Osteocyte (in vitro differentiated cells): ENCODE measurements at regions not wholly inside any gene's neighbourhood (a gene's known extent, or its start where the extent isn't known, plus 50 kb on each side); places are given as distances from the start of the nearest gene placed in this dataset.

ENCODE experiments used
- DNase-seq: peaks from one replicate; pipeline ENCODE4 v3.0.0; 2021; ENCODE audit warnings: mixed read lengths; ENCODE audit not compliant: unreplicated experiment; ENCODE audit errors: extremely low spot score
- H3K27ac Mint-ChIP-seq: one replicate; pipeline ENCODE4 v1.8.0; 2021; ENCODE audit warnings: mild to moderate bottlenecking, mixed read lengths; ENCODE audit not compliant: unreplicated experiment
- H3K27me3 Mint-ChIP-seq: one replicate; pipeline ENCODE4 v1.8.0; 2021; ENCODE audit warnings: mixed read lengths; ENCODE audit not compliant: unreplicated experiment
- H3K36me3 Mint-ChIP-seq: one replicate; pipeline ENCODE4 v1.8.0; 2021; ENCODE audit warnings: mixed read lengths; ENCODE audit not compliant: unreplicated experiment
- H3K4me1 Mint-ChIP-seq: one replicate; pipeline ENCODE4 v1.8.0; 2021; ENCODE audit warnings: mixed read lengths; ENCODE audit not compliant: unreplicated experiment
- H3K4me3 Mint-ChIP-seq: one replicate; pipeline ENCODE4 v1.8.0; 2021; ENCODE audit warnings: mild to moderate bottlenecking, moderate library complexity, mixed read lengths; ENCODE audit not compliant: unreplicated experiment
- H3K9me3 Mint-ChIP-seq: one replicate; pipeline ENCODE4 v1.8.0; 2021; ENCODE audit warnings: mixed read lengths; ENCODE audit not compliant: unreplicated experiment
- CTCF ChIP-seq: fragments of 200-600 bp; sonication (generic); IDR thresholded peaks from 2 replicates; pipeline ENCODE4 v1.5.0; 2021; ENCODE audit warnings: antibody characterized with exemption, mild to moderate bottlenecking, moderate library complexity

GRCh38 chr3:94928921-94929320 lies 866.1 kb downstream of the NSUN3 start:
- Mint-ChIP-seq H3K4me1 (no peaks in the 10 kb centered on the region), H3K36me3 (no peaks in the 10 kb centered on the region), H3K4me3 (no peak overlapping the region), H3K27me3 (no peaks in the 10 kb centered on the region), H3K27ac (no peak overlapping the region), H3K9me3 (no peaks in the 10 kb centered on the region)
- no peak for TF ChIP-seq CTCF
- DNase-seq, result no peak

- H3K27me3 Mint-ChIP-seq, result no peaks in the 10 kb centered on the region
- H3K27ac Mint-ChIP-seq, result no peak overlapping the region
- H3K4me1 Mint-ChIP-seq, result no peaks in the 10 kb centered on the region
- no peak overlapping the region for H3K4me3 Mint-ChIP-seq
- no peak for TF ChIP-seq CTCF
- H3K9me3 Mint-ChIP-seq, result no peaks in the 10 kb centered on the region
- no peaks in the 10 kb centered on the region for H3K36me3 Mint-ChIP-seq
- DNase-seq, result no peak
Measured at GRCh38 chr3:94935738-94936580, 873.1 kb downstream of the NSUN3 start.

- no peaks in the 10 kb centered on the region for H3K27me3 Mint-ChIP-seq
- H3K4me3 Mint-ChIP-seq, result no peak overlapping the region
- TF ChIP-seq CTCF, result no peak
- no peaks in the 10 kb centered on the region for H3K36me3 Mint-ChIP-seq
- peaks cover 9% of the 10 kb centered on the region for H3K9me3 Mint-ChIP-seq
- H3K4me1 Mint-ChIP-seq, result no peaks in the 10 kb centered on the region
- no peak overlapping the region for H3K27ac Mint-ChIP-seq
- no peak for DNase-seq
Measured at GRCh38 chr3:94937980-94938379, 875.1 kb downstream of the NSUN3 start.

GRCh38 chr3:94946683-94947082 lies 883.8 kb downstream of the NSUN3 start:
- Mint-ChIP-seq H3K4me1 (no peaks in the 10 kb centered on the region), H3K27ac (no peak overlapping the region), H3K36me3 (no peaks in the 10 kb centered on the region), H3K4me3 (no peak overlapping the region), H3K27me3 (peaks cover 2% of the 10 kb centered on the region), H3K9me3 (peaks cover 14% of the 10 kb centered on the region)
- TF ChIP-seq CTCF, result no peak
- no peak for DNase-seq

- Mint-ChIP-seq H3K4me1 (no peaks in the 10 kb centered on the region), H3K27ac (no peak overlapping the region), H3K27me3 (peaks cover under 1% of the 10 kb centered on the region), H3K9me3 (peaks cover 5% of the 10 kb centered on the region), H3K4me3 (no peak overlapping the region), H3K36me3 (no peaks in the 10 kb centered on the region)
- no peak for DNase-seq
- no peak for TF ChIP-seq CTCF
Measured at GRCh38 chr3:94961423-94962100, 898.7 kb downstream of the NSUN3 start.
